Osteoblast (primary cell): ENCODE measurements at regions not wholly inside any gene's neighbourhood (a gene's known extent, or its start where the extent isn't known, plus 50 kb on each side); places are given as distances from the start of the nearest gene placed in this dataset.

Source experiments
- DNase-seq: peaks from one replicate; pipeline ENCODE4 v3.0.0; 2011; ENCODE audit warnings: low spot score, mixed read lengths; ENCODE audit not compliant: insufficient read length; ENCODE audit errors: missing footprints
- H2AFZ ChIP-seq: 2 replicates; pipeline ENCODE4 v1.6.0; 2011; ENCODE audit warnings: mild to moderate bottlenecking, low read length
- H3K27ac ChIP-seq: 2 replicates; pipeline ENCODE4 v1.5.1; 2011; ENCODE audit warnings: mild to moderate bottlenecking, low read depth, low read length, moderate library complexity
- H3K27me3 ChIP-seq: 2 replicates; pipeline ENCODE4 v1.6.0; 2012; ENCODE audit warnings: mild to moderate bottlenecking, control low read depth, inconsistent platforms, low read length, moderate library complexity; ENCODE audit not compliant: insufficient read depth
- H3K36me3 ChIP-seq: 2 replicates; pipeline ENCODE4 v1.5.1; 2011; ENCODE audit warnings: mild to moderate bottlenecking, low read length, control low read depth, moderate library complexity; ENCODE audit not compliant: insufficient read depth
- H3K4me1 ChIP-seq: 2 replicates; pipeline ENCODE4 v1.5.1; 2011; ENCODE audit warnings: mild to moderate bottlenecking, low read length, control low read depth, moderate library complexity; ENCODE audit not compliant: insufficient read depth
- H3K4me2 ChIP-seq: 2 replicates; pipeline ENCODE4 v1.6.0; 2011; ENCODE audit warnings: mild to moderate bottlenecking, low read length; ENCODE audit not compliant: insufficient read depth
- H3K4me3 ChIP-seq: fragments of 200-600 bp; sonication (generic); 3 replicates; pipeline ENCODE4 v1.5.1; 2012; ENCODE audit warnings: mild to moderate bottlenecking, low read length, inconsistent platforms; ENCODE audit not compliant: insufficient read depth
- H3K79me2 ChIP-seq: 2 replicates; pipeline ENCODE4 v1.6.0; 2012; ENCODE audit warnings: mild to moderate bottlenecking, low read length, control low read depth, inconsistent platforms; ENCODE audit not compliant: insufficient read depth
- H3K9me3 ChIP-seq: 2 replicates; pipeline ENCODE4 v1.5.1; 2011; ENCODE audit warnings: low read depth, low read length, control low read depth
- H4K20me1 ChIP-seq: 2 replicates; pipeline ENCODE4 v1.6.0; 2012; ENCODE audit warnings: mild to moderate bottlenecking, low read length, control low read depth; ENCODE audit not compliant: insufficient read depth
- CTCF ChIP-seq: IDR thresholded peaks from 2 replicates; pipeline ENCODE4 v1.5.1; 2011; ENCODE audit warnings: mild to moderate bottlenecking, low read depth, low read length, moderate library complexity; ENCODE audit errors: extremely low read depth

DNA sequence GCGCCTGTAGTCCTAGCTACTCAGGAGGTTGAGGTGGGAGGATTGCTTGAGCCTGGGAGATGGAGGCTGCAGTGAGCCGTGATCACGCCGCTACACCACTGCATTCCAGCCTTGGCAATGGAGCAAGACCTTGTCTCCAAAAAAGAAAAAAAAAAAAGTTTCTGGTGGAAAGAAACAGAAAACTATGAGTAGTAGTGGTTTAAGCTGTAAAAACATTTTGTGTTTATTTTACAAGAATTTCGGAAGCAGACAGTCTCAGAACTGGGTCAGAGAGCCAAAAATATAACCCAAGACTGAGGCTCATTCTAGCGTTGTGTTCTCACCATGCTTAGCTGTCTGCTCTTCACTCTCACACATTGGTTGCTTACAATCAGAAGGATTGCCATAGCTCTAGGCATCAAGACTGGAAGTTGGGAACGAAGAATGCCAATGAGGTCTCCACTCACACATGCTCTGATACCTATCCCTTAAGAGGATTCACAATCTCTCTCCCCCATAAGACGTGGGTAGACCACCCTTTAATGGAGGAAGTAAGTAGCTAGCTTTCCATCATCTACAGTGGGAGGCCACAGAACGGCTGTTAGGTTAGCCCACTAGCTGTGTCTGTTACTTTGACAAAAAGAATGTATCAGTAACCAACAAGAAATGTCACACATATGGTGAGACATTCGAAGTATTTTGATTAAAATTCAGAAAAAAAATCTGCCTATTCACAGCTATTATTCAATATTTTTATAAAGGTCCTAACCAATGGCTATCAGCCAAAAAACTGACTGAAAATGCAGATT lies 117.6 kb upstream of the RASSF8 start:
- Histone ChIP-seq H3K79me2 (no peaks in the 10 kb centered on the region), H2AFZ (peak overlapping the region; percentile 48), H3K4me1 (peaks cover 22% of the 10 kb centered on the region), H3K9me3 (no peaks in the 10 kb centered on the region), H3K27ac (peak overlapping the region; percentile 86), H3K4me2 (peak overlapping the region; percentile 71), H3K4me3 (peak overlapping the region; percentile 47), H3K27me3 (no peaks in the 10 kb centered on the region), H3K36me3 (no peaks in the 10 kb centered on the region), H4K20me1 (no peaks in the 10 kb centered on the region)
- TF ChIP-seq CTCF, result no peak
- peak; percentile 86 for DNase-seq

- H2AFZ ChIP-seq, result no peak overlapping the region
- no peak for DNase-seq
- no peaks in the 10 kb centered on the region for H3K79me2 ChIP-seq
- H3K36me3 ChIP-seq, result no peaks in the 10 kb centered on the region
- no peak overlapping the region for H3K4me2 ChIP-seq
- H3K4me1 ChIP-seq, result peaks cover 22% of the 10 kb centered on the region
- H3K4me3 ChIP-seq, result no peak overlapping the region
- no peaks in the 10 kb centered on the region for H3K27me3 ChIP-seq
- H3K9me3 ChIP-seq, result no peaks in the 10 kb centered on the region
- H4K20me1 ChIP-seq, result no peaks in the 10 kb centered on the region
- TF ChIP-seq CTCF, result no peak
- H3K27ac ChIP-seq, result no peak overlapping the region
Measured at GRCh38 chr12:25842254-25842653, 116.2 kb upstream of the RASSF8 start.

GRCh38 chr12:25843976-25844375 lies 114.5 kb upstream of the RASSF8 start:
- H3K27me3 ChIP-seq, result no peaks in the 10 kb centered on the region
- no peaks in the 10 kb centered on the region for H3K36me3 ChIP-seq
- no peak overlapping the region for H3K27ac ChIP-seq
- TF ChIP-seq CTCF, result no peak
- no peaks in the 10 kb centered on the region for H3K9me3 ChIP-seq
- H3K4me2 ChIP-seq, result no peak overlapping the region
- H3K79me2 ChIP-seq, result no peaks in the 10 kb centered on the region
- no peak overlapping the region for H2AFZ ChIP-seq
- DNase-seq, result no peak
- H3K4me1 ChIP-seq, result peaks cover 22% of the 10 kb centered on the region
- H4K20me1 ChIP-seq, result no peaks in the 10 kb centered on the region
- no peak overlapping the region for H3K4me3 ChIP-seq

GRCh38 chr12:25845415-25845814 lies 113.1 kb upstream of the RASSF8 start:
- Histone ChIP-seq H3K4me2 (no peak overlapping the region), H4K20me1 (no peaks in the 10 kb centered on the region), H3K27ac (no peak overlapping the region), H3K4me1 (peaks cover 9% of the 10 kb centered on the region), H3K36me3 (no peaks in the 10 kb centered on the region), H2AFZ (no peak overlapping the region), H3K27me3 (peaks cover 2% of the 10 kb centered on the region), H3K9me3 (no peaks in the 10 kb centered on the region), H3K4me3 (no peak overlapping the region), H3K79me2 (no peaks in the 10 kb centered on the region)
- DNase-seq, result no peak
- TF ChIP-seq CTCF, result no peak
